Stimulated activated CD8-positive, alpha-beta memory T cell treated with anti-CD3 and anti-CD28 coated beads, Interleukin-15, amount 100 ng/mL, for 24 hours (primary cell): ENCODE measurements at regions not wholly inside any gene's neighbourhood (a gene's known extent, or its start where the extent isn't known, plus 50 kb on each side); places are given as distances from the start of the nearest gene placed in this dataset.

Source experiments
- DNase-seq: peaks from one replicate; pipeline ENCODE4 v3.0.0-alpha.2; 2020; ENCODE audit warnings: low read depth

DNA sequence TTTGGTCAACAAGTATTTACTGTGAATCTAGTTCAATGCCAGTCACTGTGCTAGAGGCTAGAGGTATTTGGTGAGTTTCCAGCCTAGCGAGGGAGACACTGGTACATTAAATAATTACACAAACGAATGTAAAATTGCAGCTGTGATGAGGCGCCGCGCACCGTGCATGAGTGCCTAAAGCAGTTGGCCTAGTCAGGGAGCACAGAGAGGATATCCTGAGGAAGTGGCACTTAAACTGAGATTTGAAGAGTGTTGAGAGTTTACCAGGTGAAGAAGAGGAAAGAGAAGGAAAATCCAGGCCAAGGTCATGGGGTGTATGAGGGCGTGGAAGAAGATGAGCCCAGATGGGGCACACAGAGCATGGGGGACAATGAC, 157.6 kb upstream of the NDUFV2 start:
- DNase-seq: no peak

DNA sequence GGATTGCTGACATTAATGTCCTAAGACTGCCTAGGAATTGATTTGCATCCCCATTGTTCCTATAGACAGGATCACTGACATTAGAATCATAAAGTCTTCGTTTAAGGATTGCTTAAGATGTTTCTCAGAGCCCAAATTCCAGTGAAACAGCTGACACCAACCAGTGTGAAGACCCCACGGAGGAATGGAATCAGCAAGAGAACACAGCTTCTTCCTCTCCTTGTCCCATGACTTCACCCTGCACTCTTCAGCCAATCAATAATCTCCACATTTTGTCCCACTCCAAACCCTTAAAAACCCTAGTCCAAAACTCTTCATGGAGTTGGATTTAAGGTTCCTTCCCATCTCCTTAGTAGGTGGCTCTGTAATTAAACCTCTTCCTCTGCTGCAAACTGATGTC, 157.0 kb upstream of the NDUFV2 start:
- DNase-seq: no peak

DNA sequence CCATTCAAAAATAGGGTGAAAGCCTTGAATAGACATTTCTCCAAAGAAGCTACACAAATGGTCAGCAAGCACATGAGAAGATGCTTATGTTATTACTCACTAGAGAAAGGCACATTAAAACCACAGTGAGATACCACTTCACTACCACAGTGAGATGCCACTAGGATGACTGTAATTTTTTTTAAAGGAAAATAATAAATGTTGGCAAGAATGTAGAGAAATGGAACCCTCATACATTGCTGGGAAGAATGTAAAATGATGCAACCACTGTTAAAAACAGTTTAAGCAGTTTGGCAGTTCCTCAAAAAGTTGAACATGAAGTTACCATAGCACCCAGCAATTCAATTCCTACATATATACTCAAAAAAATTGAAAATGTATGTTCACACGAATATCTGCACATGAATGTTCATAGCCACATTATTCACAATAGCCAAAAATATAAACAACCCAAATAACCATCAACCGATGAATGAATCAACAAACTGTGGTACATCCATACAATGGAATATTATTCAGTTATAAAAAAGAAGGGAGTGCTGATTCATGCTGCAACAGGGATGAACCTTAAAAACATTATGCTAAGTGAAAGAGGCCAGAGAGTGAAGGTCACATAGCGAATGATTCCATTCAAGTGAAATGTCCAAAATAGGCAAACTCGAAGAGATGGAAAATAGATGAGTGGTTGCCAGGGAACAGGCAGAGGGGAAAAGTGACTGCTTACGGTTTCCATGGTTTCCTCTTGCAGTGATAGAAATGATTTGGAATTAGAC, 156.2 kb upstream of the NDUFV2 start:
- DNase-seq: no peak

DNA sequence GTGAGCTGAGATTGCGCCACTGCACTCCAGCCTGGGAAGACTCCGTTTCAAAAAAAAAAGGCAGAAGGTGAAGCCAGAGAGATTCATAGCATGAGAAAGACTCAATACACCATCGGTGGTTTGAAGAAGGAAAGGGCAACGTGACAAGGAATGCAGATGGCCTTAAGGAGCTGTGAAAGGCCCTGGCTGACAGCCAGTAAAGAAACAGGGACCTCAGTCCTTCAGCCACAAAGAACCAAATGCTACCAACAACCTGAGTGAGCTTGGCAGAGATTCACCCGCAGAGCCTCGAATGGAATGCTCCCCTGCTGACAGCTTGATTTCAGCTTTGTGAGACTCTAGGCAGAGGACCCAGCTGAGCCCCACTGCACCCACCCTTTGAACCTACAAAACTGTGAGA, 154.9 kb upstream of the NDUFV2 start:
- no peak for DNase-seq

DNA sequence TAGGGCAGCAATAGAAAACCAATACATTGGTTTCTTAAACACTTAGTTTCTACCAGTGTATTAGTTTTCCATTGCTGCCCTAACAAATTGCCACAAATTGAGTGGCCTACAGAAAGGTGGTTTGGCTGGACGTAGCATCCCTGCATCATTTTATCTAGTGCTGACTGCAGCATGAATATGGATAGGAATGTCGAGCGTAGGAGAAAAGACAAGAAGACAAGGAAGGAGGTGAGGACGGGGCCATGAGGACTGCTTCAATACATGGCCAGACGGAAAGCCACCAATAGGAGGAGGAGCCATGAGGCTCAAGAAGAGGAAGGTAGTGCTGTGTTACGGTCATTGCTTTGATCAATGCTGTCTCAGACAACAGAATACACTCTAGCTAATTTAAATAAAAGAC, 154.5 kb upstream of the NDUFV2 start:
- no peak for DNase-seq

DNA sequence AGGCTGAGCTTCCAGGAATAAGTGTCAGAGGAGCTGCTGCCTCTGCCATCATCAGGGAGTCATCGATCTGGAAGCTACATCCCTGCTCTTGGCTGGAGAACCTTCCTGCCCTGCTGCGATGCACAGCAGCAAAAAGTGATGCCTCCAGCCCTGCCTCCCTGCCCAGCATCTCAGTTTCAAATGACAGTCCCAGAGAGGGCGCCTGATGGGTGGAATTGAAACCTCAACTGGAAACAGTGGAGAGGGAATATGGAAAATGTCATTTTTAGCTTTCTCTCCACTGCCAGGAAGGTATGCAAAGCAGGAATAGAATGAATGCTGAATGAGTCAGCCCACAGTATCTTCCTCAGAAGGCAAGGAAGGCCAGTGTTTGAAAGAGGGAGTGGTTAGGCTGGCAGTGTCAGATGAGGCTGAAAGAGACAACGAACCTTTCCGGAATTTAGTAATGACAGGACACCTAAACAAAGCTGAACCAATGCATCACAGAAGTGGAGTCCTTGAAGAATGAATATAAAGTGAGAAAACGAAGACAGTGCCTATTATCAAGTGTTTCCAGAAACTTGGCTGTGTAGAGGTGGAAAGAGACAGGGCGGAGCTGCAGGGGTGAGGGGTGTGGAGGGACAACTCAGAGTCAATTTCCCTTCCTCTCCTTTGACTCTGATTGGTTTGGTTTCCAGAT, 153.9 kb upstream of the NDUFV2 start:
- DNase-seq: no peak

DNA sequence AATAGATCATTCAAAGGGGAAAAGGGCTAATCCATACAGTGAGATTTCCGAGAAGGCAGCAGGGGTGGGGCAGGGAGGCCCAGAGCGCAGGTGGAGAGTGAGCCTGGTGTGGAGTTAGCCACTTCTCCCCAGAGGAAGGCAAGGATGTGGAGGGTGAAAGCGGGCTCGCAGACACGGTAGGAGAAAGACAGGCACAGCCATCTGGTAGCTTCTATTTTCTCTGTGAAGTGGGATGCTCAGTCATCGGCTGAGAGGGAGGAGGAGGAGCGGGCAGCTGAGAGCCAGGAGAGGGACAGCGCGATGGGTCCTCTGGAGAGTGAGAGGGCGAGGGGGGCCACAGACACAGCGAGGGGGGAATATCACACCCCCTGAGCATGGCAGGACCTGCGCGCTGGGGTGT, 153.3 kb upstream of the NDUFV2 start:
- no peak for DNase-seq

DNA sequence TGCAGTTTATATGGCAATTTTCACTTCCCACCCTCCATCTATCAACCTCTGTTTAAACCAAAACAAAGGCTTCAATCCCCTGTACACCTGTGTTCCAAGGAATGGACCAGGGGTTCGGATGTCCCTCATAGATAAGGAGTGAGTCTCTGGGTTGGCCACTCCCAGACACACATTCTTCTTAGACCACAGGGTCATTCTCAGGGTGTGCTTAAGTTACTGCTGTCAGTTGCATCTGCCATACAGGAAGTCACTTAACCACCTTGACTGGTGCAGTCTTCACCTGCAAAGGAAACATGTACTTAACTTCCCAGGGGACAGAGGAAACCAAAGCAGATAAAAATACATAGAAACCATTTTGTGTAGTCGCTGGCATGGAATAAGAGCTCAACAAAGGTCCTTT, 151.0 kb upstream of the NDUFV2 start:
- no peak for DNase-seq

DNA sequence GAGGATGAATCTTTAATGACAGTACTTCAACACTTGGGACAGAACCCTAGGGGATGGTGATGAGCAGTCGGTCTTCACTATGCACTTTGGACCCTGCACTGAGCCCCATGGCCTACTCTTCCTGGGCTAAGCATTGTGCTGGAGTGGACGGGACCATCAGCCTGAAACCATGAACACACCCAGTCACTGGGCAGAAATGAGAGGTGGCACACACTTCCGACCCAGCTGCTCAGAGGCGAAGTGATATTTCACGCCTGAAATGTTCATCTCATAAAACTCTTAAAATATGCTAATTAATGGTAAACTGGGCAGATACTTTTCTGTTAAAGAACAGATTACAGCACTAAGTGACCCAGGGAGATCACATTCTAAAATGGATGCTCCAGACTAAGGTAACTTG, 150.3 kb upstream of the NDUFV2 start:
- DNase-seq: no peak

DNA sequence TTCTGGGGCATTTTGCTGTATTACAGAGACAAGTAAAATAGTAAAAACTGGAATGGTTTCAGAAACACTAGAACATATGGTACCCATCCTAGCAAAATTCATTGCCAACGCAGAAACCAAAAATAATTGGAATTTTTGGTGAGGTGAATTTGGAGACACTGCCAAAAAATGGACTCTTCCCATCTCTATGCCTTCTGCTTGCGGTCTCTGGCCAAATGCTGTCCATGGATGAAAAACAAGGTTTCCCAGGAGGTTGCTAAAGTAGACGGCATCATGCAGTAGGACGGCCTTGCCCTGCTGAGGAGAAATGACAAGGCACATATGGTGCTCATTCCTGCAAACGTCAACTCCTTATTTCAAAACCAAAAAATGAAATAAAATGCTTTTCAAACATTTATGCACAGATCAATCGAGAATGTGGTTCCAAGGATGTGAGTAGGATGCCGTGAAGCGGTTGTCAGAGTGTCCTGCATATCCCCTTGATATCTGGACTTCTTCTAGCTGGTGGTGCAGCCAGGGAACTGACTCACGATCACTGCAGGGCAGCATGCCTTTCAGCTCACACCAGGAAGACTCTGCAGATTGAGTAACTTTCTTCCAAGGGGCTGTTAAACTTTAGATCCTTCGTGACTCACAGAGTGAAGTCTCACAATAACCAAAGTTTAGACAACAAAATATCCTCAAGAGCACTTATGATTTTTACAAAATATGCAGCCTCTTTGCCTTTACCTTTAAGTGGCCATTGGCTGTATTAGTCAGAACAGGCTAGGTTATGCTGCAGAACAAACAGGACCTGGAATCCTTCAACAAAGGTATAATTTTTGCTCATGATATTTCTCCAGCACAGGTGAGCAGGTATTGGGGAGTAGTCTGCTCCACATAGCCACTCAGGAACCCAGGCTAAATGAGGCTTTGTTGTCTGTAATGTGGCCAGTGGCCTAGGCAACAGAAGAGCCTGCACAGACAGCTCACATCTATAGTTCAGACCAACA, 149.4 kb upstream of the NDUFV2 start:
- DNase-seq: no peak

DNA sequence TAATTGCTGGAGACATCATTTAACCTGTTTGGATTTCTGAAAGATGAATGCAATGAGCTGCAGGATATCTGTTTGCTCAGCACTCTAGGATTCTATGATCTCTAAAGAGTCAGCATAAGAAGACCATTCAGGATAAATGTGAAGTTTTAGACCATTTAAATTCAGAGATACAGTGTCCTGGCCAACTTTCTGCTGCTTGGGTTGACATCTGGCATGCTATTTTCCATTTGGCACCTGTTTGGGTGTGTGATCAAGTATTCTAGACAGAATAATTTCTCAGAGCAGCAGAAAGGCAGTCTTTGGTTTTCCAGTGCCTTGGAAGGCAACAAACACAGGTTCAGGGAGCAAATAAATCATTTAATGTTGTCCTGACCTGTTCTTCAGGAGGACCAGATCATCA, 144.8 kb upstream of the NDUFV2 start:
- DNase-seq: no peak

DNA sequence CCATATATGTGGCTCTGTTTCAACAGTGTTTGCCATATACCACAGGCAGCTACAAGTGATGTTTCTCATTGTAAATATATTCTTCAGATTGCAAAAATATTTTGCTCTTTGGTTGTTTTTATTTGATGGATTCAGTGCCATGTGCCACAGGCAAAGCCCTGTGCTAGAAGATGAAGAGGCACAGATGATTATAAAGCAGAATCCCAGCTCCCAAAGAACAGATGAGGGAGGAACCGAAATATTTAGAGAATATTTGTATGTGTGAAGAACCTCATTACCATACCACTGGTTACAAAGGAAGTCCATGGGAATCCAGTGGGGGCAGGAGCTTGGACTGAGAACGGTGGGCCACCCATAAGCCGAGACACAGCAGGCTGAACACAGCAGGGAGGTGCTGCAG, 143.8 kb upstream of the NDUFV2 start:
- DNase-seq: no peak

DNA sequence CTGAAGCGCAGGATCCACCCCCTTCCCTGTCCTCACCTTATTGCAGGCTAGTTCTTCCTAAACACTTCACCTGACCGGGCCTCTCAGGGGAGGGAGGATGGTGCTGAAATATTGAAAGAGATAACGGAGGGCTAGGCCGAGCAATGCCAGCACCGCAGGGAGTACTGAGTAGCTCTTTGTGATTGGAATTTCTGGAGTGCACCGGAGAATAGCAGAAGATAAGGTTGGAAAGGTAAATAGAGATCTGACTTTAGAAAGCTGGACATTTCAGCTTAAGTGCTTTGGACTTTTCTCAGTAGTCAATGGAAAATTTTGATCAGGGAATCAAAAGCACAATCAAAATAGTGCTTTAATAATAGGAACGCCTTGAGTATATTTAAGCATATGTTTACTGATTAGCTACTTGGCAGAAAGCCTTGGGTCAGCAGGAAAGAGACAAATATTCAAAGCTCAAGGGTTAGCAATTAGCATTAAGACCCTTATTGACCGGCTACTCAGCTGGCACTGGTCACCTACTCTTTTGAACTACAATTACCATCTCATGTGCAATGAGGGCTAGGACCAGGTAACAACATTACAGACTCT, 142.9 kb upstream of the NDUFV2 start:
- no peak for DNase-seq

DNA sequence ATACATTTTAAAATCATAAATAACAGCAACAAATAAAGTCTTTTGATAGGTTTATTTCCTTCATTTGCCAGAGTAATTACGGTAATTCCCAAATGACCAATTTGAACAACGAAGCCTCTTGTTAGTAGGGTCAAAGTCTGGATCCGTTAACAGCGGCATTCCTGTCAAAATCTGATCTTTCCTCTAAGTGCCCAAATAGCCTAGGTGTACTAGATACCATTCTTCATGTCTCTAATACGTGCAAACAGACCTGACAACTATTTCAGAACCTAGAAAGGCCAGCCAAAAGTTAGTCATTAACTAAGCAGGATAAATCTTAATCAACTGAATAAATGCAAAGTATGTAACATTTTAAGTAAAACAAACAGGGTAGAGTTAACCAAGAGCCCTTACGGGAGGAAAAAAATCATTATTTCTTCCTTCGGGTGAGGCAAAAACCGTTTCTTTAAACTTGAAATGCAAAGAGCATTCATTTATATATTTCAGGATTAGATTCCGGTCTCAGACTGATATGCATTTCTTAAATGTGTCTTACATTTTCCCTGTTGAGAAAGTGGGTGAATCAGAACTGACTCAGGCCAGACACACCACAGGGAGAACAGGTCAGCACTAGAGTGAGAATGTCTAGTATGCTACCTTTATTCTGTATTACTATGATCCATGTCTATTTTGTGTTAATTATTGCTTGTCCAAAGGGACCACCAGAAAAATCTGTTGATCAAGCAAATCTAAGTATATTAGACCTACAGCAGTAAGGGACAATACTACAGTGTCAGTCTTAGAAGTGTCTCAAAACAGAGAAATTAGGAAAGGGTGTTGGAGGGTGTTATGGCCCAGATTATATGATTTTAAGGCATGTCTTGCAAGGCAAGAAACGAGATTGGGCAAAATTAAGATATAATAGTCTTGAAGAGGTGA, 141.5 kb upstream of the NDUFV2 start:
- no peak for DNase-seq

DNA sequence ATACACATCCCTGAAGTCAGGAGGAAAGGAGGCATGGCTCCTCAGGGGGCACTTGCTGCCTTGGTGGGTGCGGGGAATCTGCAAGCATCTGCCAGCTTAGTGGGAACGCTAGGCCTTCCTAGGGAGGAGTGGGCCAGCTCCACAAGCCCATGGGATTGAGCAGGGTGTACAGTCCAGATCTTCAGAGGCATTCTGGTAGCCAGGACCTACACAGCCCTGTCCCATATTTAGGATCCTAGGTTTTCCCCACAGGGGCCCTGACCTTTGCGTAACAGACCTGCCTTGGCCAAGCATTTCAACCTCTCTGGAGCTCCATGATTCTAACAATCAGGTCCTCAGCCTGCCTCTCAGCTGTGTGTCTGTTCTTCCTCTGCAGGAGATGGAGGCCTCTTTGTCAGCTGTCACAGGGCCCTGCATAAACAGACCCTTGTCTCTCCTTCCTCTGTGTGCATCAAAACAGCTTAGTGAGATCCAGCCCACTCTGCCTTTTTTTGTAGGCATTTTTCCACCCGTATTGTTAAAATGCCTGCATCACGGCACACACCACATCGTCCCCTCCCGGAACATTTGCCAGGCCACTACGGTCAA, 140.2 kb upstream of the NDUFV2 start:
- DNase-seq: no peak

DNA sequence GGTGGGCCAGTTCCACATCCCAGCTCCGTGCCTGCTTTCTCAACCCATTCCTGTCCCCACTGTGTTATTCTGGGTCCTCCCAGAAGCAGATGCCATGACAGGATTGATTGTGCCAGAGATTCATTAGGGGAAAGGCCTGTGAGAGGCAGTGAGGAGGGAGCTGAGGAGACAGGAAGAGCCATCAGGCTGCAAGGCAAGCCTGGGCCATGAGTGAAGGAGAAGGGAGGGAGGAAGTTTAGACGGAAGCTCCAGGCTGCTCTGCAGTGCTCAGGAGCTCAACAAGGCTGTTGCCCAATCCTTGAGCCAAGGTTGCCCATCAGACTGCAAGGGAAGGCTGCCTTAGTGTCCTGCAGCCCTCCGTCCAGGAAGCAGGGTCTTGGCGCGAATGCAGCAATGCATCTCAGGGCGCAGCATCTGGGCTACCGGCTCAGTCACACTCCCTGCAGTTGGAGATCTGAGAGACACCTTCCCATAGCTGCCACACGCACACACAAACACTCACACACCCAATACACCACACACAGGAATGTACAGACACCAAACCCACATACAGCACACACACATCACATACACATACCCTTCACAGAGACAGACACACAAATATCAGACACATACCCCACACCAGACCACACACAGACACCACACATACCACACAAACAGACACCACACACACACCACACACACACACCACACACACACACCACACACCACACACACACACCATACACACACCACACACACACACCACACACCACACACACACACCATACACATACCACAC, 139.5 kb upstream of the NDUFV2 start:
- DNase-seq: no peak

DNA sequence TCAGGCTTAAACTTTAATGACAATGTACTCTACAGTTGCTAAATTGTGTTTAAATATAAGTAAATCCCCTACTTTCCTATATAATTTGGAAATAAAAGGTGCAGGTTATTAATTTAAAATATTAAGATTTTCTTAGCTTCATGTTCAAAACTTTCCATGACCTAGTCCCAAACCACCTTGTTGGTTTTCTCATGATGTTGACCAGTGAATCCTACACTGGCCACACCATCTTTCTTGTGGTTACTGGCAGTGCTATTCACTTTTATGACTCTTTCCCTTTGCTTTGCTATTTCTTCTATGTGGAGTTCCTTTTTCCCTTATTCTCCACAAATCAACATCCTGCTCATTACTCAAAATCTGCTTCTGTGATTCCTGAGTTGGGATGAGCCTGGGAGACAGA, 138.6 kb upstream of the NDUFV2 start:
- DNase-seq: no peak

DNA sequence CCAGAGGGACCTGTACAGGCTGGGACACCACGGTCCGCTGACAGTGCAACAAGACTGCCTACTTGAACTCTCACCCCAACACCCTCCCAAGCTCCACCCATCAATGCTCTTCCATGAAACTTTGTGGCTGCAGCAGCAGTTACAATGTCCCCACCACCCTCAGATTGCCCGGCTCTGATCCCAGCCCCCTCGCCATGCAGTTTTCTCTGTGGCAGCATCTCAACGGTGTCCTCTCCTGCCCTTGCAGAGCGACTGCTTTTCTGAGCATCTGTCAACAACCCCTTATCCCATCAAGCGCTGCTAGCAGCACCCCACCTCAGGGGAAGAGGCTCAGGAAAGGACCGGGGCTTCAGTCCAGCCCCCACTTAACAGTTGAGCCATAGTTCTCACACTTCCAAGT, 137.1 kb upstream of the NDUFV2 start:
- no peak for DNase-seq

DNA sequence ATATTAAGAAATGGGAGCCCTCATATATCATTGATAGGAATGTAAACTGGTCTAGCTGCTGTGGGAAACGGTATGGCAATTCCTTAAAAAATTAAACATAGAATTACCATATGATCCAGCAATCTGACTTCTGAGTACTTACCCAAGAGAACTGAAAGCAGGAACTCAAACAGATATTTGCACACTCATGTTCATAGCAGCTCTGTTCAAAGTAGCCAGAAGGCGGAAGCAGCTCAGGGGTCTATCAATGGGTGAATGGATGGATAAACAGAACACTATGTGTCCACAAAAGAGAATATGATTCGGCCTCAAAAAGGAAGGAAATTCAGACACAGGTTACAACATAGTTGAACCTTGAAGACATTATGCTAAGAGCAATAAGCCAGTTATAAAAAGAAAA, 135.7 kb upstream of the NDUFV2 start:
- DNase-seq: no peak

DNA sequence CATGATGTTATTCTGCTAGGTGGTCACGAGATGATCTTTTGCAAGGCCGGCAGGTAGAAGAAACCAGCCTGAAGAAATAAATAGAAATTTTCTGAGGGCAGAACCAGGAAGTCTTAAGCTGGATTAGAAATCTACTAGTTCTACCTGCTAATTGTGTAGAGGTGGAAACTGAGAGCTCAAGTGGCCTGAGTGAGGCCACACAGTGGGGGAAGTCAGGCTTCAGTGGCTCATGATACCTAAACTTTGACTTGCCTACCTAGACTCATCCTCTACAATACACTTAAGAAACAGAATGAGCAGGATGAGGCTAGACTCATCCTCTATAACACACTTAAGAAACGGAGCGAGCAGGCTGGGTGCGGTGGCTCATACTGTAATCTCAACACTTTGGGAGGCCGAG, 134.9 kb upstream of the NDUFV2 start:
- DNase-seq: no peak
